Mesodermal cell (in vitro differentiated cells): ENCODE measurements at regions not wholly inside any gene's neighbourhood (a gene's known extent, or its start where the extent isn't known, plus 50 kb on each side); places are given as distances from the start of the nearest gene placed in this dataset.

Source experiments
- H3K27ac ChIP-seq: 2 replicates; pipeline ENCODE4 v1.7.0; 2013; ENCODE audit warnings: mild to moderate bottlenecking, low read depth, low read length, moderate library complexity; ENCODE audit not compliant: severe bottlenecking
- H3K36me3 ChIP-seq: 2 replicates; pipeline ENCODE4 v1.7.1; 2013; ENCODE audit warnings: mild to moderate bottlenecking, low read length, moderate library complexity; ENCODE audit not compliant: control insufficient read depth, insufficient read depth
- H3K4me1 ChIP-seq: one replicate; pipeline ENCODE4 v1.7.1; 2013; ENCODE audit warnings: mild to moderate bottlenecking, low read length; ENCODE audit not compliant: insufficient read depth, control insufficient read depth, poor library complexity, severe bottlenecking
- H3K4me3 ChIP-seq: 2 replicates; pipeline ENCODE4 v1.7.0; 2013; ENCODE audit warnings: low read length, control low read depth, mild to moderate bottlenecking; ENCODE audit not compliant: insufficient read depth, poor library complexity, severe bottlenecking; ENCODE audit errors: extremely low read depth
- H3K9me3 ChIP-seq: 2 replicates; pipeline ENCODE4 v1.7.1; 2013; ENCODE audit warnings: mild to moderate bottlenecking, low read length, moderate library complexity; ENCODE audit not compliant: control insufficient read depth
- WGBS, 2 experiments: methylation state at CpG; one replicate each; pipeline ENCODE4 v1.1.5; 2013; ENCODE audit warnings: missing lambda C conversion rate in 2 of 2; ENCODE audit not compliant: insufficient coverage in 2 of 2; 5-methylcytosine and 5-hydroxymethylcytosine counted together

DNA sequence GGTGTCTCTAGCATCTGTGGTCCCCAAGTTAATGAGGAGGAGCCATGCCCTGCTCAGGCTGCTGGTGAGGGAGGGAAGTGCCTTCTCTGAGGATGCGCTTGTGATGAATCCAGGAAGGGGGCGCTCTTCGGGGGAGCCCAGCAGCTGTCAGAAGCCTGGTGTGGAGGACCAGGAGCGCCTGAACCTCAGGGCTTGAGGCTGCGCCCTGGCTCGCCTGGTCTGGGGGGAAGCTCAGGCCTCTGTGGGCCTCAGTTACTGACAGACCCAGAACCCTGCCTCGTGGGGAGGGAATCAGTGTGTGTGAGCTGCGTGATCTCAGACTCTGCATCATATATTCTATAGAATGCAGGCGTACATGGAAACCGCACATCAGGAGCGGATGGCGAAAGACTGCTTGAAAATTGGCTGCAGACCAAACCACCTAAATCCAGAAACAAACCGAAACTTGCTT is 126.1 kb downstream of the SEC14L1 start:
- Histone ChIP-seq H3K4me1 (no peaks in the 10 kb centered on the region), H3K27ac (no peak overlapping the region)
- 79 to 84% methylated on average over 9 of the region's 13 CpGs for WGBS, 2 experiments

GRCh38 chr17:77269696-77270681 is 129.2 kb downstream of the SEC14L1 start:
- H3K4me3 ChIP-seq, result no peak overlapping the region
- H3K36me3 ChIP-seq, result no peaks in the 10 kb centered on the region
- 88 to 89% methylated on average over 13 to 16 of the region's 18 CpGs for WGBS, 2 experiments
- H3K9me3 ChIP-seq, result peaks cover 4% of the 10 kb centered on the region
- no peak overlapping the region for H3K27ac ChIP-seq
- H3K4me1 ChIP-seq, result no peaks in the 10 kb centered on the region

More for the DNA sequence above, 126.1 kb downstream of the SEC14L1 start:
- H3K4me3 ChIP-seq, result no peak overlapping the region
- no peaks in the 10 kb centered on the region for H3K9me3 ChIP-seq
- H3K36me3 ChIP-seq, result no peaks in the 10 kb centered on the region

GRCh38 chr17:77271411-77271810 is 130.6 kb downstream of the SEC14L1 start:
- Histone ChIP-seq H3K4me1 (no peaks in the 10 kb centered on the region), H3K9me3 (peaks cover 4% of the 10 kb centered on the region), H3K36me3 (no peaks in the 10 kb centered on the region), H3K27ac (no peak overlapping the region), H3K4me3 (no peak overlapping the region)
- 87 to 97% methylated on average over 8 of the region's 8 CpGs for WGBS, 2 experiments

GRCh38 chr17:77273397-77274085 is 132.8 kb downstream of the SEC14L1 start:
- Histone ChIP-seq H3K27ac (no peak overlapping the region), H3K4me1 (no peaks in the 10 kb centered on the region), H3K36me3 (no peaks in the 10 kb centered on the region), H3K9me3 (peaks cover 4% of the 10 kb centered on the region), H3K4me3 (no peak overlapping the region)
- WGBS, 2 experiments, result 74 to 81% methylated on average over 6 of the region's 7 CpGs

DNA sequence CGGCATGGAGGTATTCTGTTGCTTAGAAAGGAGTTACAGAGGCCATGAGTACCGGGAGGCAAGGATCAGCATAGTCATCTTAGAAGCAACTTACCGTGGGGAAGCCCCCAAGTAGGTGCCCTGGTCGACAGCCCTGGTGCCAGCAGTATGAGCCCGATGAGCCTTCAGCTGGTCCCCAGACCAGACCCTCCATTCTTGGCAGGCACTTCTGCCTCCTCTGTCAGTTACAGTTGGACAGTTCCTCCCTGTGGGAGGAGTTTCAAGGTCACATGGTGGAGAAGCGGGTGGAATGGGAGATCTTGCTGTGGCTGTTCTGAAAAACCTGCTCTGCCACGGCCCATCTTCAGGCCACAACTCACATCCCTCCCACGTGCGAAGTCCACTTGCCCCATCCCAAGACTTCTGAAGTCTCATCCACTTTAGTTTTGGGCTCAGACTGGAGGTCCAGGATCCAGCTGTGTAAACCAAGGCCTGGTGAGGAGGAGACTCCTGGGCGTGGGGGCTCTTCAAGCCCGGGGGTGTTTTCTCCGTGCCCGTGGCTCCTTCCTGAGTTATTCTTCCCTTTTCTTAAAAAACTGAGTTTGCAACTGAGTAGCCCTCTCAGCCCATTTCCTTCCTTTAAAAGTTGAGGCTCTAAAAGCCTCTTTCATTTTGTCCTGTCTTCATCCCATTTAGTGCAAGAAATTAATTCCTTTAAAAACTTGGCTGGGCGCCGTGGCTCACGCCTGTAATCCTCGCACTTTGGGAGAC is 133.5 kb downstream of the SEC14L1 start:
- 90 to 92% methylated on average over 13 to 16 of the region's 17 CpGs for WGBS, 2 experiments
- H3K9me3 ChIP-seq, result peaks cover 4% of the 10 kb centered on the region
- no peak overlapping the region for H3K4me3 ChIP-seq
- no peaks in the 10 kb centered on the region for H3K36me3 ChIP-seq
- no peak overlapping the region for H3K27ac ChIP-seq
- H3K4me1 ChIP-seq, result no peaks in the 10 kb centered on the region

- Histone ChIP-seq H3K9me3 (no peaks in the 10 kb centered on the region), H3K36me3 (no peaks in the 10 kb centered on the region), H3K27ac (no peak overlapping the region), H3K4me1 (peaks cover 10% of the 10 kb centered on the region), H3K4me3 (no peak overlapping the region)
- 83 to 84% methylated on average over 7 to 17 of the region's 20 CpGs for WGBS, 2 experiments
Observed at GRCh38 chr17:77279448-77280303, 138.9 kb downstream of the SEC14L1 start.

DNA sequence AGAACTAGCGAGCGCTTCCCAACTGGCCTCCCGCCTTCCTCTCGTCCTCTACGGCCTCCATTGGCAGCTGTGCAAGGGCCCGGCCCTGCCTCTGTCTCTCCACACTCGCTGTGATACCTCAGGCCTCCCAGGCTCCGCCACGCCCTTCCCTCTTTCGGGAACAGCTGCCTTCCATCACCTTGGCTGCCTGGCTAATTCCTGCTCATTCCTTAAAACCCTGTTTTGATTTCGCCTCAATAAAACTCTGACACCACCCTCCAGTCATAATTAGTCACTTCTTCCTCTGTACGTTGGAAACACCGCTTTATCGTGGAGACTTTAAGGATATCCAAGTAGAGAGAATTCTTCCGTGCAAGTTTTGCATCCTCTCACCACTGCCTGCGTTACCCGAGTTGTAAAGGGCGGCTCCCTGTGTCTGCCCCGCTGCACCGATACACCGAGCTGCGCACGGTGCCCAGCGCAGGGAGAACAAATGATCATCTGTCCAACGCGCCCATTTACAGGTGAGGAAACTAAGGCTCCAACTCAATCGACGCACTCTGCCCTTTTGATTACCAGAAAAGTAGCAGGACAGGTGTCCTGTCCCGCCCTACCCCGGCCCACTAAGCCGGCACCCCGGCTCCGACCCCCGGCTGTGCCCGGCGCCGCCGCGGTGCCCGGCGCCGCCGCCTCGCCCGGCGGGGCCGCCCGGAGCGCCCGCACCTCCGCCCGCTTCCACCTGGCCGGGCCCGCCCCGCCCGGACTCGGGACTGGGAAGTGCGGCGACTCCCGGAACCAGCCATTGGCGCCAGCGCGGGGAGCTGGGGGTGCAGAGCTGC is 139.7 kb downstream of the SEC14L1 start:
- Histone ChIP-seq H3K4me3 (peak overlapping the region; percentile 8), H3K36me3 (no peaks in the 10 kb centered on the region), H3K27ac (no peak overlapping the region), H3K4me1 (peaks cover 10% of the 10 kb centered on the region), H3K9me3 (no peaks in the 10 kb centered on the region)
- 9 to 12% methylated on average over 52 to 60 of the region's 63 CpGs for WGBS, 2 experiments

GRCh38 chr17:77281122-77281903 is 140.5 kb downstream of the SEC14L1 start:
- no peak overlapping the region for H3K27ac ChIP-seq
- no peaks in the 10 kb centered on the region for H3K36me3 ChIP-seq
- H3K9me3 ChIP-seq, result no peaks in the 10 kb centered on the region
- peaks cover 18% of the 10 kb centered on the region for H3K4me1 ChIP-seq
- H3K4me3 ChIP-seq, result peak overlapping the region; percentile 33
- 1% methylated on average over 30 to 36 of the region's 86 CpGs for WGBS, 2 experiments

GRCh38 chr17:77281904-77282367 is 141.2 kb downstream of the SEC14L1 start:
- 23 to 32% methylated on average over 11 to 20 of the region's 20 CpGs for WGBS, 2 experiments
- Histone ChIP-seq H3K36me3 (no peaks in the 10 kb centered on the region), H3K4me1 (peaks cover 24% of the 10 kb centered on the region), H3K27ac (no peak overlapping the region), H3K4me3 (peak overlapping the region; percentile 33), H3K9me3 (no peaks in the 10 kb centered on the region)
